ENCODE measurements at regions not wholly inside any gene's neighbourhood (a gene's known extent, or its start where the extent isn't known, plus 50 kb on each side); places are given as distances from the start of the nearest gene placed in this dataset.

- TF ChIP-seq, protein P1, sequence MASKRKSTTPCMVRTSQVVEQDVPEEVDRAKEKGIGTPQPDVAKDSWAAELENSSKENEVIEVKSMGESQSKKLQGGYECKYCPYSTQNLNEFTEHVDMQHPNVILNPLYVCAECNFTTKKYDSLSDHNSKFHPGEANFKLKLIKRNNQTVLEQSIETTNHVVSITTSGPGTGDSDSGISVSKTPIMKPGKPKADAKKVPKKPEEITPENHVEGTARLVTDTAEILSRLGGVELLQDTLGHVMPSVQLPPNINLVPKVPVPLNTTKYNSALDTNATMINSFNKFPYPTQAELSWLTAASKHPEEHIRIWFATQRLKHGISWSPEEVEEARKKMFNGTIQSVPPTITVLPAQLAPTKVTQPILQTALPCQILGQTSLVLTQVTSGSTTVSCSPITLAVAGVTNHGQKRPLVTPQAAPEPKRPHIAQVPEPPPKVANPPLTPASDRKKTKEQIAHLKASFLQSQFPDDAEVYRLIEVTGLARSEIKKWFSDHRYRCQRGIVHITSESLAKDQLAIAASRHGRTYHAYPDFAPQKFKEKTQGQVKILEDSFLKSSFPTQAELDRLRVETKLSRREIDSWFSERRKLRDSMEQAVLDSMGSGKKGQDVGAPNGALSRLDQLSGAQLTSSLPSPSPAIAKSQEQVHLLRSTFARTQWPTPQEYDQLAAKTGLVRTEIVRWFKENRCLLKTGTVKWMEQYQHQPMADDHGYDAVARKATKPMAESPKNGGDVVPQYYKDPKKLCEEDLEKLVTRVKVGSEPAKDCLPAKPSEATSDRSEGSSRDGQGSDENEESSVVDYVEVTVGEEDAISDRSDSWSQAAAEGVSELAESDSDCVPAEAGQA (IDR thresholded peaks at IDR 0.05; ENCODE audit: low read depth): no peak
- TF ChIP-seq, protein P1 (CRISPR knock-in tag; IDR thresholded peaks at IDR 0.05; ENCODE audit: borderline replicate concordance): no peak
- TF ChIP-seq ZFX (CRISPR knock-in tag; IDR thresholded peaks at IDR 0.05; ENCODE audit: low read depth): peak; percentile 4; the same call in 1 of the 2 replicates
- TF ChIP-seq ZNF850 (CRISPR knock-in tag; conservative IDR thresholded peaks at IDR 0.05): no peak
- TF ChIP-seq, protein P2, sequence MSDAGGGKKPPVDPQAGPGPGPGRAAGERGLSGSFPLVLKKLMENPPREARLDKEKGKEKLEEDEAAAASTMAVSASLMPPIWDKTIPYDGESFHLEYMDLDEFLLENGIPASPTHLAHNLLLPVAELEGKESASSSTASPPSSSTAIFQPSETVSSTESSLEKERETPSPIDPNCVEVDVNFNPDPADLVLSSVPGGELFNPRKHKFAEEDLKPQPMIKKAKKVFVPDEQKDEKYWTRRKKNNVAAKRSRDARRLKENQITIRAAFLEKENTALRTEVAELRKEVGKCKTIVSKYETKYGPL (CRISPR knock-in tag; IDR thresholded peaks at IDR 0.05): no peak
- TF ChIP-seq FOXC1 (CRISPR knock-in tag; IDR thresholded peaks at IDR 0.05; ENCODE audit: borderline replicate concordance): no peak
- TF ChIP-seq ZNF263 (CRISPR knock-in tag; IDR thresholded peaks at IDR 0.05): peak; percentile 89
- 0 out of 2 replicates have a peak, but pooled peaks have one; percentile 52 for TF ChIP-seq ZNF292 (CRISPR knock-in tag; IDR thresholded peaks at IDR 0.05; ENCODE audit: borderline replicate concordance, low read depth)
- TF ChIP-seq NCOR1 (IDR thresholded peaks at IDR 0.05; ENCODE audit: borderline replicate concordance, low read length): 0 out of 2 replicates have a peak, but pooled peaks have one; percentile 28
- TF ChIP-seq, protein P3, sequence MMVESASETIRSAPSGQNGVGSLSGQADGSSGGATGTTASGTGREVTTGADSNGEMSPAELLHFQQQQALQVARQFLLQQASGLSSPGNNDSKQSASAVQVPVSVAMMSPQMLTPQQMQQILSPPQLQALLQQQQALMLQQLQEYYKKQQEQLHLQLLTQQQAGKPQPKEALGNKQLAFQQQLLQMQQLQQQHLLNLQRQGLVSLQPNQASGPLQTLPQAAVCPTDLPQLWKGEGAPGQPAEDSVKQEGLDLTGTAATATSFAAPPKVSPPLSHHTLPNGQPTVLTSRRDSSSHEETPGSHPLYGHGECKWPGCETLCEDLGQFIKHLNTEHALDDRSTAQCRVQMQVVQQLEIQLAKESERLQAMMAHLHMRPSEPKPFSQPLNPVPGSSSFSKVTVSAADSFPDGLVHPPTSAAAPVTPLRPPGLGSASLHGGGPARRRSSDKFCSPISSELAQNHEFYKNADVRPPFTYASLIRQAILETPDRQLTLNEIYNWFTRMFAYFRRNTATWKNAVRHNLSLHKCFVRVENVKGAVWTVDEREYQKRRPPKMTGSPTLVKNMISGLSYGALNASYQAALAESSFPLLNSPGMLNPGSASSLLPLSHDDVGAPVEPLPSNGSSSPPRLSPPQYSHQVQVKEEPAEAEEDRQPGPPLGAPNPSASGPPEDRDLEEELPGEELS (CRISPR knock-in tag; IDR thresholded peaks at IDR 0.05): 0 out of 2 replicates have a peak, but pooled peaks have one; percentile 28
- TF ChIP-seq PAF1 (CRISPR knock-in tag; IDR thresholded peaks at IDR 0.05): no peak
- peak; percentile 56; the same call in 1 of the 2 replicates for TF ChIP-seq ZBTB42 (CRISPR knock-in tag; IDR thresholded peaks at IDR 0.05)
- peak; percentile 89 for TF ChIP-seq SP5 (CRISPR knock-in tag; IDR thresholded peaks at IDR 0.05; ENCODE audit: borderline replicate concordance, low read depth)
- TF ChIP-seq, protein P4, sequence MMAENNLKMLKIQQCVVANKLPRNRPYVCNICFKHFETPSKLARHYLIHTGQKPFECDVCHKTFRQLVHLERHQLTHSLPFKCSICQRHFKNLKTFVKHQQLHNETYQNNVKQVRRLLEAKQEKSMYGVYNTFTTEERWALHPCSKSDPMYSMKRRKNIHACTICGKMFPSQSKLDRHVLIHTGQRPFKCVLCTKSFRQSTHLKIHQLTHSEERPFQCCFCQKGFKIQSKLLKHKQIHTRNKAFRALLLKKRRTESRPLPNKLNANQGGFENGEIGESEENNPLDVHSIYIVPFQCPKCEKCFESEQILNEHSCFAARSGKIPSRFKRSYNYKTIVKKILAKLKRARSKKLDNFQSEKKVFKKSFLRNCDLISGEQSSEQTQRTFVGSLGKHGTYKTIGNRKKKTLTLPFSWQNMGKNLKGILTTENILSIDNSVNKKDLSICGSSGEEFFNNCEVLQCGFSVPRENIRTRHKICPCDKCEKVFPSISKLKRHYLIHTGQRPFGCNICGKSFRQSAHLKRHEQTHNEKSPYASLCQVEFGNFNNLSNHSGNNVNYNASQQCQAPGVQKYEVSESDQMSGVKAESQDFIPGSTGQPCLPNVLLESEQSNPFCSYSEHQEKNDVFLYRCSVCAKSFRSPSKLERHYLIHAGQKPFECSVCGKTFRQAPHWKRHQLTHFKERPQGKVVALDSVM (CRISPR knock-in tag; IDR thresholded peaks at IDR 0.05): no peak
- 0 out of 2 replicates have a peak, but pooled peaks have one; percentile 29 for TF ChIP-seq SAP130 (CRISPR knock-in tag; IDR thresholded peaks at IDR 0.05; ENCODE audit: low read depth)
- peak; percentile 32; the same call in 1 of the 2 replicates for TF ChIP-seq HDAC2 (CRISPR knock-in tag; IDR thresholded peaks at IDR 0.05)
- TF ChIP-seq TFAP4 (IDR thresholded peaks at IDR 0.05; ENCODE audit: borderline replicate concordance, low read depth): peak; percentile 89; the same call in 1 of the 2 replicates
Observed at GRCh38 chr14:105943973-105944602, 417.7 kb downstream of the TMEM121 start (continued).

All from HepG2 (cell line).